ENCODE measurements at regions not wholly inside any gene's neighbourhood (a gene's known extent, or its start where the extent isn't known, plus 50 kb on each side); places are given as distances from the start of the nearest gene placed in this dataset.

- TF ChIP-seq CTCF (IDR thresholded peaks at IDR 0.05), result peak; percentile 25
- Mint-ChIP-seq H3K9me3 (ENCODE audit: low read depth) (peaks cover 2% of the 10 kb centered on the region), H3K27ac (ENCODE audit: unreplicated experiment) (no peak overlapping the region), H3K36me3 (ENCODE audit: low read depth) (no peaks in the 10 kb centered on the region), H3K4me3 (ENCODE audit: unreplicated experiment) (no peak overlapping the region), H3K4me1 (ENCODE audit: low read depth) (peaks cover 23% of the 10 kb centered on the region), H3K27me3 (ENCODE audit: low read depth) (no peaks in the 10 kb centered on the region)
- no peak for DNase-seq (ENCODE audit: low spot score)
Observed at GRCh38 chr1:56363007-56363770, 216.2 kb downstream of the PLPP3 start.

GRCh38 chr1:56360021-56360420 is 219.3 kb downstream of the PLPP3 start:
- H3K36me3 Mint-ChIP-seq (ENCODE audit: low read depth), result no peaks in the 10 kb centered on the region
- no peak for DNase-seq (ENCODE audit: low spot score)
- TF ChIP-seq CTCF (IDR thresholded peaks at IDR 0.05), result no peak
- peaks cover 36% of the 10 kb centered on the region for H3K4me1 Mint-ChIP-seq (ENCODE audit: low read depth)
- no peaks in the 10 kb centered on the region for H3K27me3 Mint-ChIP-seq (ENCODE audit: low read depth)
- H3K27ac Mint-ChIP-seq (ENCODE audit: unreplicated experiment), result no peak overlapping the region
- no peak overlapping the region for H3K4me3 Mint-ChIP-seq (ENCODE audit: unreplicated experiment)
- peaks cover 2% of the 10 kb centered on the region for H3K9me3 Mint-ChIP-seq (ENCODE audit: low read depth)

- Mint-ChIP-seq H3K36me3 (ENCODE audit: low read depth) (no peaks in the 10 kb centered on the region), H3K9me3 (ENCODE audit: low read depth) (peaks cover 2% of the 10 kb centered on the region), H3K4me1 (ENCODE audit: low read depth) (peaks cover 36% of the 10 kb centered on the region), H3K27ac (ENCODE audit: unreplicated experiment) (no peak overlapping the region), H3K27me3 (ENCODE audit: low read depth) (no peaks in the 10 kb centered on the region), H3K4me3 (ENCODE audit: unreplicated experiment) (no peak overlapping the region)
- DNase-seq (ENCODE audit: low spot score), result no peak
- TF ChIP-seq CTCF (IDR thresholded peaks at IDR 0.05), result no peak
Observed at GRCh38 chr1:56359056-56359455, 220.3 kb downstream of the PLPP3 start.

- Mint-ChIP-seq H3K4me1 (ENCODE audit: low read depth) (peaks cover 29% of the 10 kb centered on the region), H3K36me3 (ENCODE audit: low read depth) (no peaks in the 10 kb centered on the region), H3K27ac (ENCODE audit: unreplicated experiment) (no peak overlapping the region), H3K9me3 (ENCODE audit: low read depth) (peaks cover 2% of the 10 kb centered on the region), H3K4me3 (ENCODE audit: unreplicated experiment) (no peak overlapping the region), H3K27me3 (ENCODE audit: low read depth) (no peaks in the 10 kb centered on the region)
- no peak for TF ChIP-seq CTCF (IDR thresholded peaks at IDR 0.05)
- DNase-seq (ENCODE audit: low spot score), result no peak
Observed at GRCh38 chr1:56357927-56358690, 221.3 kb downstream of the PLPP3 start.

- Mint-ChIP-seq H3K27ac (ENCODE audit: unreplicated experiment) (no peak overlapping the region), H3K4me3 (ENCODE audit: unreplicated experiment) (no peak overlapping the region), H3K36me3 (ENCODE audit: low read depth) (no peaks in the 10 kb centered on the region), H3K9me3 (ENCODE audit: low read depth) (peaks cover 2% of the 10 kb centered on the region), H3K4me1 (ENCODE audit: low read depth) (peaks cover 17% of the 10 kb centered on the region), H3K27me3 (ENCODE audit: low read depth) (no peaks in the 10 kb centered on the region)
- no peak for TF ChIP-seq CTCF (IDR thresholded peaks at IDR 0.05)
- no peak for DNase-seq (ENCODE audit: low spot score)
Observed at GRCh38 chr1:56356376-56356990, 222.9 kb downstream of the PLPP3 start.

All from chondrocyte (in vitro differentiated cells).